GM23338 (cell line): ENCODE measurements at regions not wholly inside any gene's neighbourhood (a gene's known extent, or its start where the extent isn't known, plus 50 kb on each side); places are given as distances from the start of the nearest gene placed in this dataset.

ENCODE experiments used
- ATAC-seq: fragments of 200-7000 bp; cut with Tn5 transposase; 3 replicates; pipeline ENCODE4 v1.9.1; 2020
- DNase-seq: peaks from one replicate; pipeline ENCODE4 v3.0.0-alpha.2; 2015; ENCODE audit warnings: low spot score
- H2AFZ ChIP-seq: fragments of 200-600 bp; sonication (generic); 2 replicates; pipeline ENCODE4 v1.8.0; 2016; ENCODE audit warnings: antibody characterized with exemption, mild to moderate bottlenecking, moderate library complexity
- H3F3A ChIP-seq: fragments of 200-600 bp; sonication (generic); replicated peaks from 2 replicates; pipeline ENCODE4 v1.8.0; 2017; ENCODE audit warnings: antibody characterized with exemption, mixed run types, low read depth
- H3K27ac ChIP-seq: fragments of 200-600 bp; sonication (generic); 2 replicates; pipeline ENCODE4 v1.6.1; 2016; ENCODE audit warnings: low read depth
- H3K27me3 ChIP-seq: fragments of 200-600 bp; sonication (generic); 2 replicates; pipeline ENCODE4 v1.8.0; 2016; ENCODE audit warnings: mild to moderate bottlenecking, mixed run types, moderate library complexity; ENCODE audit not compliant: insufficient read depth
- H3K36me3 ChIP-seq: fragments of 200-600 bp; sonication (generic); 2 replicates; pipeline ENCODE4 v1.8.0; 2016; ENCODE audit warnings: mild to moderate bottlenecking; ENCODE audit not compliant: insufficient read depth
- H3K4me1 ChIP-seq: fragments of 200-600 bp; sonication (generic); 2 replicates; pipeline ENCODE4 v1.8.0; 2016; ENCODE audit warnings: mild to moderate bottlenecking, moderate library complexity; ENCODE audit not compliant: insufficient read depth
- H3K4me2 ChIP-seq: fragments of 200-600 bp; sonication (generic); 2 replicates; pipeline ENCODE4 v1.7.1; 2017; ENCODE audit warnings: mixed run types
- H3K4me3 ChIP-seq: fragments of 200-600 bp; sonication (generic); 2 replicates; pipeline ENCODE4 v1.6.1; 2016; ENCODE audit warnings: mixed run types
- H3K79me2 ChIP-seq: fragments of 200-600 bp; sonication (generic); replicated peaks from 2 replicates; pipeline ENCODE4 v1.8.0; 2017; ENCODE audit warnings: mild to moderate bottlenecking; ENCODE audit not compliant: insufficient read depth
- H3K9me2 ChIP-seq: fragments of 200-600 bp; sonication (generic); 2 replicates; pipeline ENCODE4 v1.8.0; 2017; ENCODE audit not compliant: insufficient read depth
- H4K20me1 ChIP-seq: fragments of 200-600 bp; sonication (generic); replicated peaks from 2 replicates; pipeline ENCODE4 v1.8.0; 2017; ENCODE audit warnings: mild to moderate bottlenecking; ENCODE audit not compliant: insufficient read depth
- H3K27ac Mint-ChIP-seq: 2 replicates; pipeline ENCODE4 v1.8.0; 2020; ENCODE audit warnings: inconsistent platforms, mild to moderate bottlenecking, moderate library complexity, mixed read lengths
- H3K27me3 Mint-ChIP-seq: 3 replicates; pipeline ENCODE4 v1.8.0; 2022; ENCODE audit warnings: low read depth, mild to moderate bottlenecking, moderate library complexity, mixed read lengths, inconsistent platforms; ENCODE audit not compliant: insufficient read depth, poor library complexity
- H3K36me3 Mint-ChIP-seq: 3 replicates; pipeline ENCODE4 v1.8.0; 2021; ENCODE audit warnings: low read depth, mild to moderate bottlenecking, inconsistent platforms, moderate library complexity, mixed read lengths
- H3K4me1 Mint-ChIP-seq: 3 replicates; pipeline ENCODE4 v1.8.0; 2020; ENCODE audit warnings: mild to moderate bottlenecking, inconsistent platforms, mixed read lengths
- H3K4me3 Mint-ChIP-seq: 3 replicates; pipeline ENCODE4 v1.8.0; 2021; ENCODE audit warnings: moderate library complexity, mild to moderate bottlenecking, inconsistent platforms, mixed read lengths
- H3K9me3 Mint-ChIP-seq: 3 replicates; pipeline ENCODE4 v1.8.0; 2020; ENCODE audit warnings: moderate library complexity, mild to moderate bottlenecking, inconsistent platforms, mixed read lengths
- CREB1 ChIP-seq: fragments of 250-450 bp; sonication (Bioruptor Pico); IDR thresholded peaks from 2 replicates; pipeline ENCODE4 v1.5.0; 2020; ENCODE audit warnings: low read depth, mild to moderate bottlenecking, moderate library complexity
- CTCF ChIP-seq, 2 experiments: fragments of 200-600 bp in 1 of 2; sonication (generic) in 1 of 2; conservative IDR thresholded peaks; 2 replicates each; pipeline versions ENCODE4 v1.5.1 to v1.6.1; 2016 to 2017; ENCODE audit warnings: antibody characterized with exemption in 2 of 2, low read depth in 2 of 2, mild to moderate bottlenecking in 2 of 2, moderate library complexity in 1 of 2
- EZH2 ChIP-seq: fragments of 200-600 bp; sonication (generic); IDR thresholded peaks from one replicate; pipeline ENCODE4 v1.8.0; 2017; ENCODE audit warnings: antibody characterized with exemption, mild to moderate bottlenecking, low read depth; ENCODE audit not compliant: unreplicated experiment
- EZH2phosphoT487 ChIP-seq: fragments of 200-600 bp; sonication (generic); IDR thresholded peaks from one replicate; pipeline ENCODE4 v1.8.1; 2018; ENCODE audit warnings: antibody characterized with exemption; ENCODE audit not compliant: unreplicated experiment
- JUNB ChIP-seq: IDR thresholded peaks from one replicate; pipeline ENCODE4 v1.6.1; 2016; ENCODE audit warnings: antibody characterized with exemption; ENCODE audit not compliant: unreplicated experiment
- NANOG ChIP-seq: IDR thresholded peaks from 2 replicates; pipeline ENCODE4 v1.6.1; 2016; ENCODE audit warnings: antibody characterized with exemption, borderline replicate concordance
- POLR2AphosphoS5 ChIP-seq: IDR thresholded peaks from 2 replicates; pipeline ENCODE4 v1.6.1; 2016; ENCODE audit warnings: antibody characterized with exemption, low read depth
- STAT1 ChIP-seq: IDR thresholded peaks from one replicate; pipeline ENCODE4 v1.6.1; 2016; ENCODE audit warnings: antibody characterized with exemption; ENCODE audit not compliant: unreplicated experiment
- ZNF114 ChIP-seq: fragments of 250-450 bp; sonication (Bioruptor Pico); IDR thresholded peaks from 2 replicates; pipeline ENCODE4 v1.5.0; 2020; ENCODE audit warnings: mild to moderate bottlenecking, moderate library complexity
- ZNF331 ChIP-seq: fragments of 250-450 bp; sonication (Bioruptor Pico); IDR thresholded peaks from 2 replicates; pipeline ENCODE4 v1.5.0; 2020; ENCODE audit warnings: low read depth, mild to moderate bottlenecking, moderate library complexity
- TF ChIP-seq, protein P1 (sequence below): IDR thresholded peaks from 2 replicates; pipeline ENCODE4 v1.6.1; 2016; ENCODE audit warnings: antibody characterized with exemption
- TF ChIP-seq, protein P2 (sequence below): IDR thresholded peaks from one replicate; pipeline ENCODE4 v1.6.1; 2018; ENCODE audit warnings: antibody characterized with exemption; ENCODE audit not compliant: unreplicated experiment
- TF ChIP-seq, protein P3 (sequence below): fragments of 250-450 bp; sonication (Bioruptor Pico); IDR thresholded peaks from 2 replicates; pipeline ENCODE4 v1.5.0; 2020; ENCODE audit warnings: mild to moderate bottlenecking, moderate library complexity

DNA sequence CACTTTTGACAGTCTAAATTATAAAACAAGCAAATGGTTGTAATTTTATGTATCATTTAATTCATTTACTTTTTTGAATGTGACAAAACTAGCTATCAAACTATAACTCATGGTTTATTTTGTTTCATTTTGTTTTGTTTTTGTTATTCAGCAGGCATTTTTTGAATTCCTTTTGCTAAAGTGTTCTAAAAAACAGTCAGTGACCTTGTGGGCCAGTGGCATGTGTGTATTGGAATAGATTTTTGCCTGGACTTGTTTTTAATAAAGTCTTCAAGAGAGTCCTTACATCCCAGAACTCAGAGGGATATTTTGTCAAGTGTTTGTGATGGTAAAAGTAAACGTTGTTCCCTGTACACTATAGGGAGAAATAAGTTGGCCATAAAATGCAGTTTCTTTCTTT, 369.7 kb upstream of the SYT1 start:
- Mint-ChIP-seq H3K27ac (no peak overlapping the region), H3K4me3 (no peak overlapping the region), H3K27me3 (no peaks in the 10 kb centered on the region), H3K9me3 (peaks cover 4% of the 10 kb centered on the region; the same call in 1 of the 3 replicates), H3K4me1 (no peaks in the 10 kb centered on the region), H3K36me3 (no peaks in the 10 kb centered on the region)
- H3K9me2 ChIP-seq = no peaks in the 10 kb centered on the region
- no peak for DNase-seq
- no peaks in the 10 kb centered on the region for H4K20me1 ChIP-seq
- H3K36me3 ChIP-seq = no peaks in the 10 kb centered on the region
- H3K4me3 ChIP-seq = no peak overlapping the region
- H3K27me3 ChIP-seq = no peaks in the 10 kb centered on the region
- ATAC-seq = no peak
- no peaks in the 10 kb centered on the region for H3K4me1 ChIP-seq
- TF ChIP-seq, protein P1, sequence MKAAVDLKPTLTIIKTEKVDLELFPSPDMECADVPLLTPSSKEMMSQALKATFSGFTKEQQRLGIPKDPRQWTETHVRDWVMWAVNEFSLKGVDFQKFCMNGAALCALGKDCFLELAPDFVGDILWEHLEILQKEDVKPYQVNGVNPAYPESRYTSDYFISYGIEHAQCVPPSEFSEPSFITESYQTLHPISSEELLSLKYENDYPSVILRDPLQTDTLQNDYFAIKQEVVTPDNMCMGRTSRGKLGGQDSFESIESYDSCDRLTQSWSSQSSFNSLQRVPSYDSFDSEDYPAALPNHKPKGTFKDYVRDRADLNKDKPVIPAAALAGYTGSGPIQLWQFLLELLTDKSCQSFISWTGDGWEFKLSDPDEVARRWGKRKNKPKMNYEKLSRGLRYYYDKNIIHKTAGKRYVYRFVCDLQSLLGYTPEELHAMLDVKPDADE = no peak
- no peak for TF ChIP-seq JUNB
- no peak for TF ChIP-seq NANOG
- TF ChIP-seq, protein P2, sequence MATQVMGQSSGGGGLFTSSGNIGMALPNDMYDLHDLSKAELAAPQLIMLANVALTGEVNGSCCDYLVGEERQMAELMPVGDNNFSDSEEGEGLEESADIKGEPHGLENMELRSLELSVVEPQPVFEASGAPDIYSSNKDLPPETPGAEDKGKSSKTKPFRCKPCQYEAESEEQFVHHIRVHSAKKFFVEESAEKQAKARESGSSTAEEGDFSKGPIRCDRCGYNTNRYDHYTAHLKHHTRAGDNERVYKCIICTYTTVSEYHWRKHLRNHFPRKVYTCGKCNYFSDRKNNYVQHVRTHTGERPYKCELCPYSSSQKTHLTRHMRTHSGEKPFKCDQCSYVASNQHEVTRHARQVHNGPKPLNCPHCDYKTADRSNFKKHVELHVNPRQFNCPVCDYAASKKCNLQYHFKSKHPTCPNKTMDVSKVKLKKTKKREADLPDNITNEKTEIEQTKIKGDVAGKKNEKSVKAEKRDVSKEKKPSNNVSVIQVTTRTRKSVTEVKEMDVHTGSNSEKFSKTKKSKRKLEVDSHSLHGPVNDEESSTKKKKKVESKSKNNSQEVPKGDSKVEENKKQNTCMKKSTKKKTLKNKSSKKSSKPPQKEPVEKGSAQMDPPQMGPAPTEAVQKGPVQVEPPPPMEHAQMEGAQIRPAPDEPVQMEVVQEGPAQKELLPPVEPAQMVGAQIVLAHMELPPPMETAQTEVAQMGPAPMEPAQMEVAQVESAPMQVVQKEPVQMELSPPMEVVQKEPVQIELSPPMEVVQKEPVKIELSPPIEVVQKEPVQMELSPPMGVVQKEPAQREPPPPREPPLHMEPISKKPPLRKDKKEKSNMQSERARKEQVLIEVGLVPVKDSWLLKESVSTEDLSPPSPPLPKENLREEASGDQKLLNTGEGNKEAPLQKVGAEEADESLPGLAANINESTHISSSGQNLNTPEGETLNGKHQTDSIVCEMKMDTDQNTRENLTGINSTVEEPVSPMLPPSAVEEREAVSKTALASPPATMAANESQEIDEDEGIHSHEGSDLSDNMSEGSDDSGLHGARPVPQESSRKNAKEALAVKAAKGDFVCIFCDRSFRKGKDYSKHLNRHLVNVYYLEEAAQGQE = no peak
- no peak for TF ChIP-seq CTCF (conservative IDR thresholded peaks at IDR 0.05; ENCODE audit: low read depth in 2 of 2)
- no peak for TF ChIP-seq STAT1
- TF ChIP-seq, protein P3, sequence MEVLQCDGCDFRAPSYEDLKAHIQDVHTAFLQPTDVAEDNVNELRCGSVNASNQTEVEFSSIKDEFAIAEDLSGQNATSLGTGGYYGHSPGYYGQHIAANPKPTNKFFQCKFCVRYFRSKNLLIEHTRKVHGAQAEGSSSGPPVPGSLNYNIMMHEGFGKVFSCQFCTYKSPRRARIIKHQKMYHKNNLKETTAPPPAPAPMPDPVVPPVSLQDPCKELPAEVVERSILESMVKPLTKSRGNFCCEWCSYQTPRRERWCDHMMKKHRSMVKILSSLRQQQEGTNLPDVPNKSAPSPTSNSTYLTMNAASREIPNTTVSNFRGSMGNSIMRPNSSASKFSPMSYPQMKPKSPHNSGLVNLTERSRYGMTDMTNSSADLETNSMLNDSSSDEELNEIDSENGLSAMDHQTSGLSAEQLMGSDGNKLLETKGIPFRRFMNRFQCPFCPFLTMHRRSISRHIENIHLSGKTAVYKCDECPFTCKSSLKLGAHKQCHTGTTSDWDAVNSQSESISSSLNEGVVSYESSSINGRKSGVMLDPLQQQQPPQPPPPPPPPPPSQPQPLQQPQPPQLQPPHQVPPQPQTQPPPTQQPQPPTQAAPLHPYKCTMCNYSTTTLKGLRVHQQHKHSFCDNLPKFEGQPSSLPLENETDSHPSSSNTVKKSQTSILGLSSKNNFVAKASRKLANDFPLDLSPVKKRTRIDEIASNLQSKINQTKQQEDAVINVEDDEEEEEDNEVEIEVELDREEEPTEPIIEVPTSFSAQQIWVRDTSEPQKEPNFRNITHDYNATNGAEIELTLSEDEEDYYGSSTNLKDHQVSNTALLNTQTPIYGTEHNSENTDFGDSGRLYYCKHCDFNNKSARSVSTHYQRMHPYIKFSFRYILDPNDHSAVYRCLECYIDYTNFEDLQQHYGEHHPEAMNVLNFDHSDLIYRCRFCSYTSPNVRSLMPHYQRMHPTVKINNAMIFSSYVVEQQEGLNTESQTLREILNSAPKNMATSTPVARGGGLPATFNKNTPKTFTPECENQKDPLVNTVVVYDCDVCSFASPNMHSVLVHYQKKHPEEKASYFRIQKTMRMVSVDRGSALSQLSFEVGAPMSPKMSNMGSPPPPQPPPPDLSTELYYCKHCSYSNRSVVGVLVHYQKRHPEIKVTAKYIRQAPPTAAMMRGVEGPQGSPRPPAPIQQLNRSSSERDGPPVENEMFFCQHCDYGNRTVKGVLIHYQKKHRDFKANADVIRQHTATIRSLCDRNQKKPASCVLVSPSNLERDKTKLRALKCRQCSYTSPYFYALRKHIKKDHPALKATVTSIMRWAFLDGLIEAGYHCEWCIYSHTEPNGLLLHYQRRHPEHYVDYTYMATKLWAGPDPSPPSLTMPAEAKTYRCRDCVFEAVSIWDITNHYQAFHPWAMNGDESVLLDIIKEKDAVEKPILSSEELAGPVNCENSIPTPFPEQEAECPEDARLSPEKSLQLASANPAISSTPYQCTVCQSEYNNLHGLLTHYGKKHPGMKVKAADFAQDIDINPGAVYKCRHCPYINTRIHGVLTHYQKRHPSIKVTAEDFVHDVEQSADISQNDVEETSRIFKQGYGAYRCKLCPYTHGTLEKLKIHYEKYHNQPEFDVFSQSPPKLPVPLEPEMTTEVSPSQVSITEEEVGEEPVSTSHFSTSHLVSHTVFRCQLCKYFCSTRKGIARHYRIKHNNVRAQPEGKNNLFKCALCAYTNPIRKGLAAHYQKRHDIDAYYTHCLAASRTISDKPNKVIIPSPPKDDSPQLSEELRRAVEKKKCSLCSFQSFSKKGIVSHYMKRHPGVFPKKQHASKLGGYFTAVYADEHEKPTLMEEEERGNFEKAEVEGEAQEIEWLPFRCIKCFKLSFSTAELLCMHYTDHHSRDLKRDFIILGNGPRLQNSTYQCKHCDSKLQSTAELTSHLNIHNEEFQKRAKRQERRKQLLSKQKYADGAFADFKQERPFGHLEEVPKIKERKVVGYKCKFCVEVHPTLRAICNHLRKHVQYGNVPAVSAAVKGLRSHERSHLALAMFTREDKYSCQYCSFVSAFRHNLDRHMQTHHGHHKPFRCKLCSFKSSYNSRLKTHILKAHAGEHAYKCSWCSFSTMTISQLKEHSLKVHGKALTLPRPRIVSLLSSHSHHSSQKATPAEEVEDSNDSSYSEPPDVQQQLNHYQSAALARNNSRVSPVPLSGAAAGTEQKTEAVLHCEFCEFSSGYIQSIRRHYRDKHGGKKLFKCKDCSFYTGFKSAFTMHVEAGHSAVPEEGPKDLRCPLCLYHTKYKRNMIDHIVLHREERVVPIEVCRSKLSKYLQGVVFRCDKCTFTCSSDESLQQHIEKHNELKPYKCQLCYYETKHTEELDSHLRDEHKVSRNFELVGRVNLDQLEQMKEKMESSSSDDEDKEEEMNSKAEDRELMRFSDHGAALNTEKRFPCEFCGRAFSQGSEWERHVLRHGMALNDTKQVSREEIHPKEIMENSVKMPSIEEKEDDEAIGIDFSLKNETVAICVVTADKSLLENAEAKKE (CRISPR knock-in tag) = no peak
- no peak for TF ChIP-seq POLR2AphosphoS5
- TF ChIP-seq EZH2 = no peak
- TF ChIP-seq CREB1 (CRISPR knock-in tag) = no peak
- TF ChIP-seq EZH2phosphoT487 = no peak
- no peak for TF ChIP-seq ZNF331 (CRISPR knock-in tag)
- no peak for TF ChIP-seq ZNF114 (CRISPR knock-in tag)
- H3K4me2 ChIP-seq = no peak overlapping the region
- H2AFZ ChIP-seq = no peak overlapping the region
- no peak overlapping the region for H3K27ac ChIP-seq
- no peaks in the 10 kb centered on the region for H3K79me2 ChIP-seq
- no peaks in the 10 kb centered on the region for H3F3A ChIP-seq
